MM.1S (cell line): ENCODE measurements at regions not wholly inside any gene's neighbourhood (a gene's known extent, or its start where the extent isn't known, plus 50 kb on each side); places are given as distances from the start of the nearest gene placed in this dataset.

ENCODE experiments used
- CTCF ChIP-seq: fragments of 300-600 bp; sonication (generic); IDR thresholded peaks from 2 replicates; pipeline ENCODE4 v1.5.1; 2016; ENCODE audit warnings: antibody characterized with exemption, low read length, mixed read lengths
- EZH2 ChIP-seq: fragments of 300-600 bp; sonication (generic); optimal IDR thresholded peaks from 2 replicates; pipeline ENCODE3; 2017; ENCODE audit warnings: low read depth, mild to moderate bottlenecking, antibody characterized with exemption, low read length, mixed read lengths

- no peak for TF ChIP-seq CTCF
- TF ChIP-seq EZH2: no peak
These were observed 160.9 kb upstream of the CDH5 start for GRCh38 chr16:66205287-66206231.
